ENCODE measurements at regions not wholly inside any gene's neighbourhood (a gene's known extent, or its start where the extent isn't known, plus 50 kb on each side); places are given as distances from the start of the nearest gene placed in this dataset.

- intact Hi-C loops (cut with micrococcal nuclease) = no loop called here
- Mint-ChIP-seq H3K4me1 (ENCODE audit: low read depth) (peaks cover 53% of the 10 kb centered on the region), H3K36me3 (ENCODE audit: low read depth) (no peaks in the 10 kb centered on the region)
These were observed 100.2 kb upstream of the ID2 start for GRCh38 chr2:8581601-8582041.

GRCh38 chr2:8582191-8582590, 99.7 kb upstream of the ID2 start:
- no peak for DNase-seq (ENCODE audit: low spot score)
- Mint-ChIP-seq H3K27me3 (ENCODE audit: insufficient read depth) (peaks cover 6% of the 10 kb centered on the region), H3K9me3 (no peaks in the 10 kb centered on the region), H3K27ac (no peak overlapping the region), H3K4me3 (no peak overlapping the region), H3K36me3 (ENCODE audit: low read depth) (no peaks in the 10 kb centered on the region), H3K4me1 (ENCODE audit: low read depth) (peaks cover 51% of the 10 kb centered on the region)
- intact Hi-C loops (cut with micrococcal nuclease) = no loop called here

More at GRCh38 chr2:8581601-8582041, 100.2 kb upstream of the ID2 start:
- no peak overlapping the region for H3K27ac Mint-ChIP-seq
- H3K27me3 Mint-ChIP-seq (ENCODE audit: insufficient read depth) = peaks cover 5% of the 10 kb centered on the region
- H3K4me3 Mint-ChIP-seq = no peak overlapping the region
- no peak for DNase-seq (ENCODE audit: low spot score)
- no peaks in the 10 kb centered on the region for H3K9me3 Mint-ChIP-seq

- DNase-seq (ENCODE audit: low spot score) = no peak
- H3K4me3 Mint-ChIP-seq = no peak overlapping the region
- no peaks in the 10 kb centered on the region for H3K36me3 Mint-ChIP-seq (ENCODE audit: low read depth)
- H3K27ac Mint-ChIP-seq = no peak overlapping the region
- intact Hi-C loops (cut with micrococcal nuclease) = no loop called here
- H3K27me3 Mint-ChIP-seq (ENCODE audit: insufficient read depth) = peaks cover 6% of the 10 kb centered on the region
- H3K4me1 Mint-ChIP-seq (ENCODE audit: low read depth) = peaks cover 54% of the 10 kb centered on the region
- no peaks in the 10 kb centered on the region for H3K9me3 Mint-ChIP-seq
These were observed 99.0 kb upstream of the ID2 start for GRCh38 chr2:8582651-8583399.

- intact Hi-C loops (cut with micrococcal nuclease) = no loop called here
- H3K27me3 Mint-ChIP-seq (ENCODE audit: insufficient read depth) = peaks cover 8% of the 10 kb centered on the region
- peaks cover 61% of the 10 kb centered on the region for H3K4me1 Mint-ChIP-seq (ENCODE audit: low read depth)
- DNase-seq (ENCODE audit: low spot score) = peak; percentile 40
- H3K27ac Mint-ChIP-seq = no peak overlapping the region
- no peak overlapping the region for H3K4me3 Mint-ChIP-seq
- no peaks in the 10 kb centered on the region for H3K9me3 Mint-ChIP-seq
- H3K36me3 Mint-ChIP-seq (ENCODE audit: low read depth) = no peaks in the 10 kb centered on the region
These were observed 98.3 kb upstream of the ID2 start for GRCh38 chr2:8583400-8584173.

- Mint-ChIP-seq H3K4me1 (ENCODE audit: low read depth) (peaks cover 66% of the 10 kb centered on the region), H3K27me3 (ENCODE audit: insufficient read depth) (peaks cover 8% of the 10 kb centered on the region), H3K36me3 (ENCODE audit: low read depth) (no peaks in the 10 kb centered on the region), H3K4me3 (no peak overlapping the region), H3K27ac (no peak overlapping the region), H3K9me3 (no peaks in the 10 kb centered on the region)
- intact Hi-C loops (cut with micrococcal nuclease) = loop anchor here (5.0 kb wide), 1 partner anchor 102 kb away; no protein-coding TSS in a partner anchor
- DNase-seq (ENCODE audit: low spot score) = no peak
These were observed 97.4 kb upstream of the ID2 start for GRCh38 chr2:8584174-8585066.

- no peak for DNase-seq (ENCODE audit: low spot score)
- intact Hi-C loops (cut with micrococcal nuclease) = loop anchor here (1.0 to 5.0 kb wide), 5 partner anchors 10 to 104 kb away; no protein-coding TSS in a partner anchor
- Mint-ChIP-seq H3K27me3 (ENCODE audit: insufficient read depth) (peaks cover 5% of the 10 kb centered on the region), H3K36me3 (ENCODE audit: low read depth) (no peaks in the 10 kb centered on the region), H3K27ac (no peak overlapping the region), H3K4me1 (ENCODE audit: low read depth) (peaks cover 48% of the 10 kb centered on the region), H3K4me3 (peak overlapping the region; percentile 5), H3K9me3 (no peaks in the 10 kb centered on the region)
These were observed 95.3 kb upstream of the ID2 start for GRCh38 chr2:8586457-8587051.

- intact Hi-C loops (cut with micrococcal nuclease) = loop anchor here (2.0 to 5.0 kb wide), 2 partner anchors 21 to 105 kb away; no protein-coding TSS in a partner anchor
- DNase-seq (ENCODE audit: low spot score) = no peak
- Mint-ChIP-seq H3K27me3 (ENCODE audit: insufficient read depth) (peaks cover 5% of the 10 kb centered on the region), H3K36me3 (ENCODE audit: low read depth) (no peaks in the 10 kb centered on the region), H3K4me3 (no peak overlapping the region), H3K9me3 (no peaks in the 10 kb centered on the region), H3K4me1 (ENCODE audit: low read depth) (peaks cover 48% of the 10 kb centered on the region), H3K27ac (no peak overlapping the region)
These were observed 94.5 kb upstream of the ID2 start for GRCh38 chr2:8587251-8587791.

- intact Hi-C loops (cut with micrococcal nuclease) = loop anchor here (2.0 to 5.0 kb wide), 2 partner anchors 21 to 106 kb away; no protein-coding TSS in a partner anchor
- Mint-ChIP-seq H3K9me3 (no peaks in the 10 kb centered on the region), H3K4me1 (ENCODE audit: low read depth) (peaks cover 48% of the 10 kb centered on the region), H3K27ac (no peak overlapping the region), H3K36me3 (ENCODE audit: low read depth) (no peaks in the 10 kb centered on the region), H3K27me3 (ENCODE audit: insufficient read depth) (peaks cover 5% of the 10 kb centered on the region), H3K4me3 (no peak overlapping the region)
- no peak for DNase-seq (ENCODE audit: low spot score)
These were observed 93.7 kb upstream of the ID2 start for GRCh38 chr2:8587920-8588830.

- Mint-ChIP-seq H3K4me1 (ENCODE audit: low read depth) (peaks cover 47% of the 10 kb centered on the region), H3K4me3 (no peak overlapping the region), H3K36me3 (ENCODE audit: low read depth) (no peaks in the 10 kb centered on the region), H3K27me3 (ENCODE audit: insufficient read depth) (peaks cover 5% of the 10 kb centered on the region), H3K27ac (no peak overlapping the region), H3K9me3 (no peaks in the 10 kb centered on the region)
- DNase-seq (ENCODE audit: low spot score) = no peak
- intact Hi-C loops (cut with micrococcal nuclease) = loop anchor here (5.0 kb wide), 1 partner anchor 107 kb away; no protein-coding TSS in a partner anchor
These were observed 93.0 kb upstream of the ID2 start for GRCh38 chr2:8588831-8589191.

GRCh38 chr2:8589721-8590120, 92.1 kb upstream of the ID2 start:
- Mint-ChIP-seq H3K36me3 (ENCODE audit: low read depth) (no peaks in the 10 kb centered on the region), H3K4me3 (no peak overlapping the region), H3K27me3 (ENCODE audit: insufficient read depth) (peaks cover 7% of the 10 kb centered on the region), H3K27ac (no peak overlapping the region), H3K9me3 (no peaks in the 10 kb centered on the region), H3K4me1 (ENCODE audit: low read depth) (peaks cover 38% of the 10 kb centered on the region)
- intact Hi-C loops (cut with micrococcal nuclease) = loop anchor here (5.0 kb wide), 1 partner anchor 107 kb away; no protein-coding TSS in a partner anchor
- no peak for DNase-seq (ENCODE audit: low spot score)

GRCh38 chr2:8590938-8591337, 90.9 kb upstream of the ID2 start:
- H3K4me1 Mint-ChIP-seq (ENCODE audit: low read depth) = peaks cover 28% of the 10 kb centered on the region
- no peak overlapping the region for H3K4me3 Mint-ChIP-seq
- intact Hi-C loops (cut with micrococcal nuclease) = no loop called here
- no peaks in the 10 kb centered on the region for H3K36me3 Mint-ChIP-seq (ENCODE audit: low read depth)
- H3K9me3 Mint-ChIP-seq = no peaks in the 10 kb centered on the region
- peaks cover 7% of the 10 kb centered on the region for H3K27me3 Mint-ChIP-seq (ENCODE audit: insufficient read depth)
- no peak for DNase-seq (ENCODE audit: low spot score)
- H3K27ac Mint-ChIP-seq = no peak overlapping the region

Measured in activated T-helper 1 cell treated with anti-CD3 and anti-CD28 coated beads, Interleukin-12 subunit alpha, Interleukin-12 subunit beta, Interleukin-2, Interleukin-4 antibody, amounts not matched to agents 30 ng/mL and 10 ng/mL and 1 ng/mL, durations not matched to agents 14 hours and 24 hours and 36 hours (primary cell).